ENCODE measurements at regions not wholly inside any gene's neighbourhood (a gene's known extent, or its start where the extent isn't known, plus 50 kb on each side); places are given as distances from the start of the nearest gene placed in this dataset.

DNA sequence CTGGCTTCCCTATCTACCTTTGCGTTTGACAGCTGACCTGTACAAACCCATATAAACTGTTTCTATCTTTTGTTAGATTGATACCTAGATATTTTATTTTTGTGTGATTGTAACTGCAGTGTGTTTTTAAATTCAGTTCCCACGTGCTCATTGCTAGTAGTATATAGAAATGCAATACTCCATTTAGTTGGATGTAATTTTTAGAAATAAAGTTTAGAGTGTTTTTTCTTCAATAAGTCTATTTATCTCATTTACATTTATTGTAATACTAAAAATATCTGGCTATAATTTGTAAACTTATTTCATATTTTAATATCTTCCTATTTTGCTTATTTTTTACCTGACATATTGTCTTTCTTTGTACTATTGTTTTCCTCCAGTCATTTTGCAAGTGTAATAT is 329.7 kb upstream of the ADARB2 start:
- no peak for DNase-seq (ENCODE audit: extremely low spot score in 2 of 2)
- TF ChIP-seq, protein P1, sequence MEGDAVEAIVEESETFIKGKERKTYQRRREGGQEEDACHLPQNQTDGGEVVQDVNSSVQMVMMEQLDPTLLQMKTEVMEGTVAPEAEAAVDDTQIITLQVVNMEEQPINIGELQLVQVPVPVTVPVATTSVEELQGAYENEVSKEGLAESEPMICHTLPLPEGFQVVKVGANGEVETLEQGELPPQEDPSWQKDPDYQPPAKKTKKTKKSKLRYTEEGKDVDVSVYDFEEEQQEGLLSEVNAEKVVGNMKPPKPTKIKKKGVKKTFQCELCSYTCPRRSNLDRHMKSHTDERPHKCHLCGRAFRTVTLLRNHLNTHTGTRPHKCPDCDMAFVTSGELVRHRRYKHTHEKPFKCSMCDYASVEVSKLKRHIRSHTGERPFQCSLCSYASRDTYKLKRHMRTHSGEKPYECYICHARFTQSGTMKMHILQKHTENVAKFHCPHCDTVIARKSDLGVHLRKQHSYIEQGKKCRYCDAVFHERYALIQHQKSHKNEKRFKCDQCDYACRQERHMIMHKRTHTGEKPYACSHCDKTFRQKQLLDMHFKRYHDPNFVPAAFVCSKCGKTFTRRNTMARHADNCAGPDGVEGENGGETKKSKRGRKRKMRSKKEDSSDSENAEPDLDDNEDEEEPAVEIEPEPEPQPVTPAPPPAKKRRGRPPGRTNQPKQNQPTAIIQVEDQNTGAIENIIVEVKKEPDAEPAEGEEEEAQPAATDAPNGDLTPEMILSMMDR (IDR thresholded peaks at IDR 0.05) = no peak
- no peak for TF ChIP-seq POLR2AphosphoS5 (IDR thresholded peaks at IDR 0.05; ENCODE audit: insufficient read depth in 1 of 2, low read depth in 1 of 2)
- Histone ChIP-seq H3K36me3 (no peaks in the 10 kb centered on the region), H3K4me3 (no peak overlapping the region), H3K27me3 (no peaks in the 10 kb centered on the region), H3K4me1 (no peaks in the 10 kb centered on the region), H3K27ac (no peak overlapping the region), H3K9me3 (no peaks in the 10 kb centered on the region)
- intact Hi-C loops (cut with DNase I) = no loop called here

GRCh38 chr10:2054728-2055127 is 317.4 kb upstream of the ADARB2 start:
- Histone ChIP-seq H3K9me3 (no peaks in the 10 kb centered on the region), H3K36me3 (no peaks in the 10 kb centered on the region), H3K4me1 (no peaks in the 10 kb centered on the region), H3K27me3 (no peaks in the 10 kb centered on the region), H3K4me3 (no peak overlapping the region), H3K27ac (no peak overlapping the region)
- TF ChIP-seq, protein P1 (IDR thresholded peaks at IDR 0.05) = no peak
- TF ChIP-seq POLR2AphosphoS5 (IDR thresholded peaks at IDR 0.05; ENCODE audit: insufficient read depth in 1 of 2, low read depth in 1 of 2) (no peak), POLR2A (IDR thresholded peaks at IDR 0.05) (no peak)
- intact Hi-C loops (cut with DNase I) = no loop called here
- DNase-seq (ENCODE audit: extremely low spot score in 2 of 2) = no peak

- Histone ChIP-seq H3K36me3 (no peaks in the 10 kb centered on the region), H3K27me3 (no peaks in the 10 kb centered on the region), H3K4me3 (no peak overlapping the region), H3K9me3 (no peaks in the 10 kb centered on the region), H3K4me1 (no peaks in the 10 kb centered on the region), H3K27ac (no peak overlapping the region)
- no peak for DNase-seq (ENCODE audit: extremely low spot score in 2 of 2)
- intact Hi-C loops (cut with DNase I) = no loop called here
- TF ChIP-seq POLR2A (IDR thresholded peaks at IDR 0.05) (no peak), POLR2AphosphoS5 (IDR thresholded peaks at IDR 0.05; ENCODE audit: insufficient read depth in 1 of 2, low read depth in 1 of 2) (no peak)
- TF ChIP-seq, protein P1 (IDR thresholded peaks at IDR 0.05) = no peak
Observed at GRCh38 chr10:2053805-2054204, 316.5 kb upstream of the ADARB2 start.

DNA sequence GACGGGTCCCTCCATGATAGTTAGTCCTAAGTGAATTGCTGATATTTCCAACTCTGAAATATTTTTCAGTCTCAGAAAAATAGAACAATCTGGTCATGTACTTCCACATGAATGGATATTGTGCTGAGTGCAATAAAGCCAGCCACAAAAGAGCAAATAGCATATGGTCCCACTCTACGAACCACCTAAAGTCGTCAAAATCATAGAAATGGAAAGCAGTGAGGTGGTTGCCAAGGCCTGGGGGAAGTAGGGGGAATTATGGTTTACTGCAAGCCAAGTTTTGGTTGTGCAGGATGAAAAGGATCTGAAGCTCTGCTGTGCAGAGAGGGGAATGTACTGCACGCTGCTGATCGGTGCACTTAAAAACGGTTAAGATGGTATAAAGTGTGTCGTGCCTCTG is 313.8 kb upstream of the ADARB2 start:
- Histone ChIP-seq H3K27ac (no peak overlapping the region), H3K4me3 (no peak overlapping the region), H3K4me1 (no peaks in the 10 kb centered on the region), H3K9me3 (no peaks in the 10 kb centered on the region), H3K36me3 (no peaks in the 10 kb centered on the region), H3K27me3 (no peaks in the 10 kb centered on the region)
- no peak for DNase-seq (ENCODE audit: extremely low spot score in 2 of 2)
- TF ChIP-seq POLR2A (IDR thresholded peaks at IDR 0.05) (no peak), POLR2AphosphoS5 (IDR thresholded peaks at IDR 0.05; ENCODE audit: insufficient read depth in 1 of 2, low read depth in 1 of 2) (no peak)
- TF ChIP-seq, protein P1 (IDR thresholded peaks at IDR 0.05) = no peak
- intact Hi-C loops (cut with DNase I) = no loop called here

DNA sequence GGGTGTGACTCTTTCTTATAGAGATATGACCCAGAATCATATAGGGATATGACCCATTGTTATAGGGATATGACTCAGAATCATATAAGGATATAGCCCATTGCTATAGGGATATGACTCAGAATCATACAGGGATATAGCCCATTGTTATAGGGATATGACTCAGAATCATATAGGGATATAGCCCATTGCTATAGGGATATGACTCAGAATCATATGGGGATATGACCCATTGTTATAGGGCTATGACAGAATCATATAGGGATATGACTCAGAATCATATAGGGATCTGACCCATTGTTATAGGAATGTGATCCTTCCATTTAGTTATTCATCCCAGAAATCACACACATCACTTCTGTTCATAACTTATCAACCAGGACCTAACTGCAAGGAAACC is 312.2 kb upstream of the ADARB2 start:
- Histone ChIP-seq H3K36me3 (no peaks in the 10 kb centered on the region), H3K4me3 (no peak overlapping the region), H3K27ac (no peak overlapping the region), H3K27me3 (no peaks in the 10 kb centered on the region), H3K9me3 (no peaks in the 10 kb centered on the region), H3K4me1 (no peaks in the 10 kb centered on the region)
- TF ChIP-seq, protein P1 (IDR thresholded peaks at IDR 0.05) = no peak
- TF ChIP-seq POLR2AphosphoS5 (IDR thresholded peaks at IDR 0.05; ENCODE audit: insufficient read depth in 1 of 2, low read depth in 1 of 2) = no peak
- no peak for TF ChIP-seq POLR2A (IDR thresholded peaks at IDR 0.05)
- DNase-seq (ENCODE audit: extremely low spot score in 2 of 2) = no peak
- intact Hi-C loops (cut with DNase I) = no loop called here
